ENCODE measurements at regions not wholly inside any gene's neighbourhood (a gene's known extent, or its start where the extent isn't known, plus 50 kb on each side); places are given as distances from the start of the nearest gene placed in this dataset.
"Not testable (repeated sequence)": the region's sequence is repeated elsewhere in the genome, so short reads cannot be mapped to it uniquely, and the experiment has no call there.

DNA sequence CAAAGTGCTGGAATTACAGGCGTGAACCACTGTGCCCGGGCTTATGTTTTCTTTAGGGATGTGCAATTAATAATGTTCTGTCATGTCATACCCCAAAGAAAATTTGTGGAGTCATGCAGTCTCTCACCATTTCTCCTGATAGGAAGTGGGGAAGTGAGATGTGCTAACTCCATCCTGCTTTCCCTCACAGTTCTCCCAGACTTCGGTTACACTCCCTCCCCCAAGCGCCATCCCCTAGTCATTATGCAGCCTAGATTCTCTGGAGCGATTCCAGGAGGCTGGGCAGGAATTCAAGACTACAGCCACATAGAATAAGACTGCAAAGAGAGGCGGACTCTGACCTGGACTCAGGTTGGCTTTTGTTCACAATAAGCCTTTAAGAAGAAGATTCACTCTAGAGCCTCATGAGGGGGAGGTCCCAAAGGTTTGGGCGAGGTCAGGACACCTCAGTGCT is 271.4 kb downstream of the ALDH8A1 start:
- DNase-seq = peak in 42 of 56 donors; percentile 2 to 81 (median 30)

DNA sequence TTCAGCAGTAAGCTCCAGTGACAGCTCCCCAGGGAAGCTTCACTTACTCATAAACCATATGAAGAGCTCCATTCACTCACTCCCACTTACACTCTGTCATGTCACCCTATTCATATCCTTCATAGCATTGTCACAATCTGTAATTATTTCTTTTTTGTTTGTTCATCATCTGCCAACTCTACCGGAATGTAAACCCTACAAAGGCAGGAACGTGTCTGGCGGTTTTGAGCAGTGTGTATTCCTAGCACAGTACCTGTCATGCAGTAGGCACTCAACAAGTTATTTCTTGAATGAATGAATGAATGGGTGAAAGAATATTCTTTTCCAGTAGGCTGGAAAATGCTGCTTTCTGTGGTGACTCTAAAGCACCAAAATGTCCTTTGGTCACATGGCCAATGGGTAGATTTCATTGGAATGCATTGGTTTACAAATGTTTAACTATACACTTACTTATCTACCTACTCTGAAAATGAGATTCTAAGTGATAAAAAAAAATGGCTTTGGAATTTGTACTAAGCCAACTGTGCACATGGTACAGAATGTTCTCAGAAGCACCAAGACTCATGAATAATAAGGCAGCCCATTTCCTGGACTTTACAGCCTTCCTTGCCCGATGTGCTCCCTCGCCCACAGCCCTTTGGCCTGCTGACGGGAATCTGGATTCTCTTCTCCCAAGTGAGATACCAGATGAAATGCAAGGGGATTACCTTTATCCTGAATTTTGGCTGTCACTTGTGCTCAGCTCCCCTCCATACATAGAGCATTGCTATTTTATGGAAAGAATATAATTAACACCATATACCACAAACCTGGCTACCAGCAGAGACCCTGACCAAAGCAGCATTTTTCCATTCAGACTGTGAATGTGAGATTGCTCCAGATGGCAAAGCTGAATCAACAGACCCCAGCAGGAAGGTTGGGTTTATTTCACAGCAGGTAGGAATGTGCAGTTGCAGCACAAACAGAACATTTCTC is 273.3 kb downstream of the ALDH8A1 start:
- no peak for DNase-seq

DNA sequence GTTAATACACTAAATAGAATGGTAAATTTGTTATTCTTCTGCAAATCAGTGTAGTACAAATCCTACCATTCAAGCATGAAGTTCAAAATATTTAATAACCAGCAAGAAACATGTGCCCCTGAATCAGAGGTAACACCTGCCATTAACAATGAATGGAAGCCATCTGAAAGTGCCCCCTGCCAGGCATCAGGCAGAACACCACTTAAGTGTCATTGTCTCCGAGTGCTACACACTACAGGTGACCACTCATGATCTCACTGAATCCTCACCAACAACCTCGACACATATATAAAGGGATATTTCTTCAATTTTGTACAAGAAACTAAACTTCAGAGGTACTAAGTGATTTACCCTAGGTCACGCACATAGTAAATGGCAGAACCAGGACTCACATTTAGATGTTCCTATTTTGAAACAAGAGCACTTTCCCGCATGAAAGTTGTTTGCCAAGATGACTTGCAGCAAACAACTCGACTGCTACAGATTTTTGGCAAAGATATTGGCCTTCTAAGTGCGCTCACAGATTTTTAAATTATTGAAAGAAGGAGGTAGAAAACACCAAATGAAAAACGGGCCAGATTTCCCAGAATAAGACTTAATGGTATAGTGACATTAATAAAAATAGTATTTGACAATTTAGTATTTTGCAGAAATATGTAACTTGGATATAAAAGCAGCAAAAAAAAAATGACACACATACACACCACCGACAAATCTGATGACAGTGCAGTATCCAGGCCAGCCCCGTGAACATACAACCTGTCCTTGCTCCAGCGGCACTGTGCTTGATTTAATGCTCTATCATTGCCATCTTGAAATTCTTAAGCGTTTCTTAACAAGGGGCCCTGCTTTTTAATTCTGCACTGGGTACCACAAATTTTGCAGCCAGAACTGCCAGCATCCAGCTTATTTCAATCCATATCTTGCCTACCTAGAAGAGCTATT is 274.5 kb downstream of the ALDH8A1 start:
- no peak for DNase-seq

DNA sequence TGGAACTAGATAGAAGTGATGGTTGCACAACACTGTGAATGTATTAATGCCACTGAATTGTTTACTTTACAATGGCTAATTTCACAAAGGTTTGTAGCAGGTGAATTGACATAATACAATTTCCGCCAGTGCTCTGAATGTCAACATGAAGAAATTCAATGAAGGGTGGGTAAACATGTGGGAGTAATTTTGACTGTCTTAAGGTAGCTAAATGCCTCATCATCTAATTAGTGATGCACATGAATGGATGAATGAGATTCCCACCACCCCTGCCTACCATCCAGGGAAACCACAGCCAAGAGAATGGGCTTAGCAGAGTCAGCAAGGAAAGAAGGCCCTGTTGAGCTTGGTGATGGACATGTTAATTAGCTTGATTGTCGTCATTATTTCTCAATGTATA is 275.3 kb downstream of the ALDH8A1 start:
- DNase-seq = no peak

DNA sequence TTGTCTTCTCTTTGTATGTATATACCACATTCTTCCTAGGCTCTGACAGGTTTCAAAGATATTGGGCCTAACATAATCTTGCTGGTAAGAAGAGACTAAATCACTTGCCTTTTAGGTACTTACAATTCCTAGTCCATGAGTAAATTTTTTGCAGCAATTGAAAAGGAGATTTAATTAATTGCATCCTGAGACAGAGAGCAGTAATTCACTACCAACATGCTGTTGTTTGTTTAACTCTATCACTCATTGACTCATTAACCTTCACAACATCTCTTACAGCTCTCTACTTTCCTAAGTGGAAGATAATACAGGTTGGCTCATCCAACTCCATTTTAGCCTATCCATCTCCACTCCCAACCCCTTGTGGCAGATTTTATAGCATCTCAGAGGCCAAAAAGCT is 280.4 kb downstream of the ALDH8A1 start:
- no peak for DNase-seq

DNA sequence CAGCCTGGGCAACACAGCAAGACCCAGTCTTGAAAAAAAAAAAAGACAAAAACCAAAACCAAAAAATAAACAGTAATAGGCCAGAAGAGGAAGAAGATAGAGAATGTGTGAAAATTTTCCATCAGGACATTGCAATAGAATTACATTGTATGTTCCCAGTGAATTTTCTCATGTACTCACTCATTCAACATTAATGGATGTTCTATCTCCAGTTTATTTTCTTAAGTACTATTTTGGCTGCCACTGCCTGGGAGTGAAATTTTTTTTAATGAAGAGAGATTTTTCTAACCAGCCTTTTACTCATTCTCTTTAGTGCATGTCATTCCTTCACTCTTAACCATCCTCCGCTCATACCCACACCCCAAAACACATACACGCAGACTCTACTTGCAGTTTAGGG is 282.8 kb downstream of the ALDH8A1 start:
- DNase-seq = no peak

DNA sequence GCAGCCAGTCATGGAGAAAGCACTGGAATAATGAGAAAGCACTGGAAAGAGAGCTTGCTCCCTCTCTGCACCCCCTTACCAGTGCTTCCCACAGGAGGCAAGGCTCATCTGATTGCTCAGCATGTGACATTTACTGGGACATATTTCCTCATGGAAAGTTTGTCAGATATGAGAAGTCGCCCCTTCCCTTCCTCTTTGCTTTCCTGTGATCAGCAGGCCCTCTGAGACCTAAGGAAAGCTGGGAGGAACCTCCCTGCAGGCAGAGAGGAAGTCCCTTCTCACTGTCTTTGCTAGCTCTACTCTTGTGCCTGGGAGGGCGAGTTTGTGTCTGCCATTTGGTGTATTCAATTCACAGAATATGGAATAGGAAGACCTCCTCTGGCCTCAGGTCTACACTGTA is 283.8 kb downstream of the ALDH8A1 start:
- DNase-seq = no peak

DNA sequence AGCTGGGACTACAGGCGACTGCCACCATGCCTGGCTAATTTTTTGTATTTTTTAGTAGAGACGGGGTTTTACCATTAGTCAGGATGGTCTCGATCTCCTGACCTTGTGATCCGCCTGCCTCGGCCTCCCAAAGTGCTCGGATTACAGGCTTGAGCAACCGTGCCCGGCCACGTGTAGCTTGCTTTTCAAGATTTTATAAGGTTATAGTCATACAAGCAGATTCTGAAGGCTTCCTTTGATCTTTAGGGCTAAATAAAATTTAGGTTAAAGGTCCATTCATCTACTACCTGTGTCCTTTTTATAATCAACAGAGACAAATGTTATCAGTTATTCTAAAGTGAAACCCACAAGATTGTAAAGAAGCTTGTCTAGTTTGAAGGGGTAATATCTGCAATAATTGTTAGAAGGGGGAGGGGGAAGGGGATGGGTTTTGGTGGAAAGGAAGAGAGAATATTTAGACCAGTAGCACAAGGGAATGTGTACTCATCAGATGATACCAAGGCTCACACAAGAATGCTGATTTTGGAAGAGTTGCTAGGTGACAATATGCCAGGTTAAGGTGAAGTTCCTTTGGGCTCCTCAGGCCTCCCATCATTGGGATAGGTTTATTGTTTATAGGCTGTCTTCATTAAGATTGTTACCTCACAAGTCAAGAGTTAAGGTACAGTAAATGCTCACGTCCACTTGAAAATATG is 284.7 kb downstream of the ALDH8A1 start:
- no peak for DNase-seq

DNA sequence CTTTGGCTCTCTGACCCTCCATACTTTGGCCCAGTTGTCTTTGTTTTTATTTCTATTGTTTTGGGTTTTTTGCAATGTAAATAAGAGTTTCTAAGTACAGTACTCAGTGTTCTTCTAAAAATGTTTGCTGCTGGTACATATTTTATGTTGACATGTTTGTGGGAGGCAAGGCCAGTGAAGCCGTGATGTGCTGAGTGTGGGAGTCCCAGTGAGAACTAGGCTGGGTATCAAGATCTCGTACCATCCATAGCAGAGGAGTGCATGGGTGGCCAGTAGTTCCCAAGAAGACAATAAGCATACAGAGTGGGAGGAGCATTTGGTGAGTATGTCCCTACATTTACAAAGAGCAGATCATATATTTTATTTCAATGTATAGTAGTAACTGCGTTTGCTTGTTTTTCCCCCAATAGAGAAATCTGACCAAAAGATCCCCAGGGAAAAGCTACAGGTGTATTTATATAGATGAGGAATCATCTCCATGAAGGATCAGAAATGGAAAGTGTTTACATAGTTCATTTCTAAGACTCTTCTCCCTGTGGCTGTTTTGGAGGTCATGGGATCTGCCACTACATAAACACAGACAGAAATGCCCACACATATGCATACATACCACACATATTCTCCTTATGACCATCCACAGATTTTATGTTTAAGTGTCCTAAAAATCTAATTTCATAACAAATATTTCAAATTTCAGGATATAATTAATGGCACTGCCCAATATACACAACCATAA is 285.9 kb downstream of the ALDH8A1 start:
- DNase-seq = no peak

DNA sequence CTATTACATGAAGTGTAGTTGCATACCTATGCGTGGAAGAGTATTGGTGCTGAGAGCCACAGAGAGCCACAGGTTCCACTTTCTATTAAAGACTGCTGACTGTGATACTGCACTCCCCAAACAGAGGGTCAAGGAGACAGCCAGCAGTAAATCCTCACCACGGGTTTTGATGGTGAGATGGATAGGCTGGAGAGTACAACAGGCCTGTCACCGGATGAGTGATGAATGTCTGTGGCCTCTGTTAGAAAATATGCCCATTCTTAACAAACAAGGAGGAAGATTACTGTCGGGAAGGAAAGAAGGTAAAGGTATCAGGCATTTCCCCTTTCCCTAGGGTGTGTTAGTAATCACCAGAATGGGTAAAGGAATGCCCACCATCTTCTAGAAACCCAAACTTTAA is 286.5 kb downstream of the ALDH8A1 start:
- no peak for DNase-seq

DNA sequence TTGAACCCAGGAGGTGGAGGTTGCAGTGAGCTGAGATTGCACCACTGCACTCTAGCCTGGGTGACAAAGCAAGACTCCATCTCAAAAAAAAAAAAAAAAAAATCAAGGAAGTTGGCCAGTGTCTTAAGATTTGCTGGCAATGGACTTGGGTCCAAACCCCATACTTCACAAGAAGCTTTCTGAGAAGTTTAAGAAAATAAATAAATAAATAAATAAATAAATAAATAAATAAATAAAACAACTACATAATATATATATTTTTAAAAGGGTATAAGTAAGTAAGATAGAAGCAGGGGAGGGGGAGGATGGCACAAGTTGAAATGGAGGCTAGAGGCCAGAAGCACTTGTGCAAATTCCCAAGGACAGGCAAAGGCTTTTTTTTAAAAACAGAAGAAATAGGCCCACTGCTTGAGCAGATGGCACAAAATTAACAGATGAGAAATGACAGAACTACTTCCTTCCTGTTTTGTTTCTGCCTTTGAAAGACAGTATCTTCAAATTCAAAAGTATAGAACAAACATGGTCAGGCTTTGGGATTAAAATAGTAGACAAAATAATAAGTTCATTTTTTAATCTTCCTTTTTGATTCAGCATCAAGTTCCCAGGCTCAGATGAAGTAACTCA is 287.7 kb downstream of the ALDH8A1 start:
- DNase-seq = no peak

DNA sequence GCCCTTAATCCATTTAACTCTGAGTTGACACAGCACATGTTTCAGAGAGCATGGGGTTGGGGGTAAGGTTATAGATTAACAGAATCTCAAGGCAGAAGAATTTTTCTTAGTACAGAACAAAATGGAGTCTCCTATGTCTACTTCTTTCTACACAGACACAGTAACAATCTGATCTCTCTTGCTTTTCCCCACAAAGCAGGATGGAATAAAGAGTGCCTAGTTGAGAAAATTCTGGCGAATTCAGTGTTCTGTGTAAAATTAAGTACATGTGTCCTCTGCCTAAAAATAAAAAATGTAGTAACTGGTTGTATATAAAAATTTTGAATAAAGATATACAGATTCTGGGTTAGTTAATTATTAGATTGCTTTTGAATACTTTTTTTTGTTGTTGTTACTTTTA is 290.0 kb downstream of the ALDH8A1 start:
- DNase-seq = not testable (repeated sequence)

DNA sequence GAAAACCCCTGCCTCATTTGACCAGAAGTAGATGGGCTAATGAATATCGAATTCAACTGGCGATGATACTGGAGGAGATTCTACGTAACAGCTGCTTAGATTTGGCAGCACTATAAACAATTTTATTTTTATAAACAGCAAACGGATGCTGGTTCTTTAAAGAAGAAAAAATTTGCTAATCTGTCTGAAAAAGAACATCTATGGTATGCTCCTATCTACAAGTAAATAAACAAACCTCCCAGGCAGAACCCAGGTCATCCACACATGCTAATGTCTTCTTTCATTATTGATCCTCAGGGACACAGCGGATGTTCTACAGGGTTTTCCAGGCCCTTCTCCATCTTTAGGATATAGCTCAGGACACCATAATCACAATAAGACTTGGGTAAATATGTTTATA is 291.3 kb downstream of the ALDH8A1 start:
- no peak for DNase-seq

DNA sequence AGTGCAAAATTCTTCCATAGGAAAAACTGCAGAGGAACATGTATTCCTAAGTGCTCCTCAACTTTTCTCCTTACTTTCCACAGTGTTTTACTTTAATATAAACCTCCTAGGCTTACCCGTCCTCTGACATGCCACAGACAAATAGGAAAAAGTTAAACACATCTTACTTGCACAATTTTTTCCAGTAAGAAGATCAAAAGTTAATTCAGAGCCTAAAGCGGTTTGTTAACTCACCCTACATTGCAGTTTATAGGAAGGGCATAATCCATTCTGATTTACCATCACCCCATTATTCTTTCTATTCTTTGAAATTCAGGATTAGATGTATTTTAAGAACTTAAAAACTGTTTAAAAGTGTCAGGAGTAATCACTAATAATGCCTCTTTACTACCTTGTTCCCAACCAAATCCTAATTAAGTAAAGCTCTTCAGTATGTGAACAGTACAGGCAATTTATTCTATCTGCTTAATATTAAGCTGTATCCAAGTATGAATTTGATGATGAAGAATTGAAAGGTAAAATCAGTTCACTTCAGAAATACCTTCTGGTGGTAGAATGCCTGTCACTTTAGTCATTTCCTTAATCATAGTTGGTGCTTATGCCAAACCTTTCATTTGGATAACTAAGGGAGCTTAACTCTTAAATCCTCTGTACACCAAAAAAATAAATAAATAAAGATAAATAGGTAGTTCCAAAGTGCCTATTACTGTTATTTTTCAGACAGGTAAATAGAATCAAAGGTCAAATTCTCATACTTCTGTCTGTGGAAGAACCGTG is 292.0 kb downstream of the ALDH8A1 start:
- no peak for DNase-seq

DNA sequence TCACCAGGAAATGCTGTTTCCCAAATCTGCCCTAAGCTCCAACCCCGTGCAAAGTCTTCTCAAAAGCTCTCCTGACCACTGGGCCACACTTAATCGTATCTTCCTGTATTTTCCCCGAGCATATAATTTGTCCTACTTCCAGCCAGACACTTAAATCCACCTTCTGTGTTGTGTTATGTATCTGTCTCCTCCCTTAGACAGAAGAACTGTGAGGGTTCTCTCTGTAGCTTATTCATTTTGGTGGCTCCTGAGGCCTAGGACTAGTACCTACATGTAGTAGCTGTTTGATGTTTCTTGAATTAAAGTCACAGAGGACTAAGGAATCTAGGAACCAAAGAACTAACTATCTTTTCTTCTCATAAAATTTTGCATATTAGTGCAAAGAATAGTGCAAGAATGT is 292.6 kb downstream of the ALDH8A1 start:
- DNase-seq = no peak

DNA sequence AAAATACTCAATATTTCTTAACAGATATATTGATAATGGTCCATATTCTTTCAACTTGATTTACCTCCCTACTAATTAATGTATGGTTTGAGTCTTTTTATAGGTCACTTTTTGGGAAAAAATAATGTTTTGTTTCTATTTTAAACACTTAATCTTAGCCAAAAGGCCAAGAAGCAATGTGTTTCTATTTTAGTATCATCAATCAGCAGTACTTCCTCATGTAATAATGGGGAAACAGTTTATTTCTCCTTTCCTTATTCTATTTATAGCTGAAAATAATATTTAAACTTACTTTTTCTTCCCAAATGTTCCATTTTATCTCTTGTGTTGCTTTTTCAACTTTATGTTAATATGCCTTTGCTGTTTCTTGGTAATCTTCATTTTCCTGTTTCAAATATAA is 295.1 kb downstream of the ALDH8A1 start:
- no peak for DNase-seq

DNA sequence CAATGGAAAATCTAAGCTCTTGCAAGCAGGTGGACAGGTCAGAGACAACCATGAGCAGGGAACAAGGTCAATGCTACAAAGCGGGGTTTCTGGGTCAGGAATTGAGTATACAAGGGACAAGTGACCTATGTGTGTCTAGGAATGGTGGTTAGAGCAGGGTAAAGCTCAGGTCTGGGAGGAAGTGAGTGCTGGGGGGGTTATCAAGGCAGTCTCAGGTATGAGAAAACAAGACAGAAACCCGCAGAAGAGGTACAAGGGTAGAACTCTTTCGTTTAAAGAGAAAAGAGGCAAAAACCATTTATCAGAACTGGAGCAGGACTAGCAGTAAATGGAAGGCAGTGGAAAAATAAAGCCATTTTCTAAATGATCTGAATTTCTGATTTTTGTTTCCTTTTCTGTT is 298.4 kb downstream of the ALDH8A1 start:
- no peak for DNase-seq

DNA sequence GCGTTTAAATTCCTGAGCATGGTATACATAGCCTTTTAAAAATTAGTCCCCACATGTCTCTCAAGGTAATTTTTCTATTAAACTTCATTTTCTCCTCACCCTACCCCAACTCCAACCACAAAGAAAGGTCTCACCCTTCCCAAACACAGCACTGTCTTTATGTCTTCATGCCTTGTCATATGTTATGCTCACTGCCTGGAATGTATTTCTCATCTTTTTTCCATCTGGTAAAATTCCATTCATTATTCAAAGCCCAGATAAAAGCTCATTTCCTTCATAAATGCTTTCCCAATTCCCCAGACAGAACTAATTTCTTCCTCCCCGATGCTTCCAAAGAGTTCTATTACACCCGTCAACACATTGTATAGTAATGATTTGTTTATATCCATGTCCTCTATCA is 302.0 kb downstream of the ALDH8A1 start:
- no peak for DNase-seq

DNA sequence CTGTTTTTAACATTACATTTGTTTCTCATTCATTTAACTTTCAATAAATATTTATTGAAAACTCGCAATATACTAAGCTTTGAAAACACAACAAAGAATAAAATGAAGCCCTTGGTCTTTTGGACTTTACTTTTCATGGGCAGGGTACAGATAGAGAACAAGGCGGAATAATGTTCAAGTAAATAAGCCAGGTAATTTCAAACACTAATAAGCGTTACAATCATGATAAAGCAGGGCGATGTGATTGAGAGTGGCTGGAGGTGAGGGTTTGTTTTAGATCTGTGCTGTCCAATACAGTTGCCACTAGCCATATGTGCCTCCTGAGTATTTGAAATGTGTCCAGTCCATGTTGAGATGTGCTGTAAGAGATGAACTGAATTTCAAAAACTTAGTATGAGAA is 307.1 kb downstream of the ALDH8A1 start:
- no peak for DNase-seq
